Erythroblast (primary cell): ENCODE measurements at regions not wholly inside any gene's neighbourhood (a gene's known extent, or its start where the extent isn't known, plus 50 kb on each side); places are given as distances from the start of the nearest gene placed in this dataset.

Experiments used
- DNase-seq, 2 experiments: peaks; one replicate each; lab custom pipeline; 2025; lab: John Stamatoyannopoulos, UW
- GATA1 ChIP-seq: IDR thresholded peaks from 2 replicates; pipeline ENCODE4 v1.6.1; 2011; ENCODE audit warnings: low read depth, mild to moderate bottlenecking, control low read depth, low read length, moderate library complexity
- POLR2A ChIP-seq: IDR thresholded peaks from 2 replicates; pipeline ENCODE4 v1.6.1; 2011; ENCODE audit warnings: mild to moderate bottlenecking, low read length

- no peak for TF ChIP-seq GATA1
- no peak for TF ChIP-seq POLR2A
- peak; percentile 22 to 52 for DNase-seq
These were observed 166.4 kb downstream of the C7orf25 start for GRCh38 chr7:42745357-42746059.

- no peak for DNase-seq
- TF ChIP-seq GATA1 = no peak
- TF ChIP-seq POLR2A = no peak
These were observed 167.1 kb downstream of the C7orf25 start for GRCh38 chr7:42744746-42745145.

GRCh38 chr7:42743077-42743858 is 168.6 kb downstream of the C7orf25 start:
- DNase-seq = no peak
- TF ChIP-seq GATA1 (no peak), POLR2A (no peak)

- TF ChIP-seq GATA1 (no peak), POLR2A (no peak)
These were observed 169.6 kb downstream of the C7orf25 start for GRCh38 chr7:42742318-42742717.

GRCh38 chr7:42740408-42740807 is 171.5 kb downstream of the C7orf25 start:
- no peak for TF ChIP-seq POLR2A
- no peak for TF ChIP-seq GATA1
- no peak for DNase-seq

More at GRCh38 chr7:42742318-42742717, 169.6 kb downstream of the C7orf25 start:
- no peak for DNase-seq

- no peak for TF ChIP-seq POLR2A
- TF ChIP-seq GATA1 = no peak
- DNase-seq = no peak
These were observed 172.2 kb downstream of the C7orf25 start for GRCh38 chr7:42739638-42740037.

GRCh38 chr7:42736931-42737330 is 174.9 kb downstream of the C7orf25 start:
- TF ChIP-seq POLR2A (no peak), GATA1 (no peak)
- no peak for DNase-seq

GRCh38 chr7:42735081-42735480 is 176.8 kb downstream of the C7orf25 start:
- TF ChIP-seq GATA1 (no peak), POLR2A (no peak)
- no peak for DNase-seq

- no peak for DNase-seq
- TF ChIP-seq GATA1 = no peak
- TF ChIP-seq POLR2A = no peak
These were observed 177.3 kb downstream of the C7orf25 start for GRCh38 chr7:42734568-42734967.

GRCh38 chr7:42733040-42733439 is 178.8 kb downstream of the C7orf25 start:
- DNase-seq = no peak
- TF ChIP-seq GATA1 (no peak), POLR2A (no peak)

- DNase-seq = no peak
These were observed 181.3 kb downstream of the C7orf25 start for GRCh38 chr7:42730586-42730985.

GRCh38 chr7:42729053-42729765 is 182.7 kb downstream of the C7orf25 start:
- DNase-seq = no peak
- TF ChIP-seq GATA1 = no peak
- no peak for TF ChIP-seq POLR2A

More at GRCh38 chr7:42730586-42730985, 181.3 kb downstream of the C7orf25 start:
- no peak for TF ChIP-seq POLR2A
- TF ChIP-seq GATA1 = no peak

GRCh38 chr7:42727451-42727850 is 184.4 kb downstream of the C7orf25 start:
- no peak for TF ChIP-seq POLR2A
- no peak for TF ChIP-seq GATA1
- no peak for DNase-seq
